ENCODE measurements at regions not wholly inside any gene's neighbourhood (a gene's known extent, or its start where the extent isn't known, plus 50 kb on each side); places are given as distances from the start of the nearest gene placed in this dataset.

DNA sequence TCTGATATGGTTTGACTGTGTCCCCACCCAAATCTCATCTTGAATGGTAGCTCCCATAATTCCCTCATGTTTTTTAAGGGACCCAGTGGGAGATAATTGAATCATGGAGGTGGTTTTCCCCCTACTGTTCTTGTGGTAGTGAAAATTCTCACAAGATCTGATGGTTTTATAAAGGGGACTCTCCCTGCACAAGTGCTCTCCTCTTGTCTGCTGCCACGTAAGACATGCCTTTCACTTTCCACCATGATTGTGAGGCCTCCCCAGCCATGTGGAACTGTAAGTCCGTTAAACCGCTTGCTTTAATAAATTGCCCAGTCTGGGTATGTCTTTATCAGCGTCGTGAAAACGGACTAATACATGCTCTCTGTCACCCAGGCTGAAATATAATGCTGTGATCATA, 200.9 kb upstream of the SLIT2 start:
- TF ChIP-seq POLR2AphosphoS5 (IDR thresholded peaks at IDR 0.05) = no peak
- WGBS, 2 donors (ENCODE audit: low coverage in 1 of 2) = 96 to 100% methylated on average over 3 to 6 of the region's 6 CpGs

DNA sequence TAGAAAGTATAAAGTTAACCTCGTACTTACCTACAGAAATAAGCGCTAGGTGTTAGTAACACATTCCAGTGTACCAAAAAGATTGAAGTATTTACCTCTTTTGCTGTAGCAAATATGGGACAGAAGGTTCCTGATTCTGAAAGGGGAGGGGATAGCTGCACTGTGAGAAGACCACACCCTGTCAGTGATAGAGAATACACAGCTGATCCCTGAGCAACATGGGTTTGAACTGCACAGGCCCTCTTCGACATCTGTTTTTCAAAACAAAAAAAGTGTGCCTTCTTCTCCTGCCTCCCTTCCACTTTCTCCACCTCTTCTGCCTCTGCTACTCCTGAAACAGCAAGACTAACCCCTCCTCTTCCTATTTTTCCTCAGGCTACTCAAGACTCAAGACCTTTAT, 201.8 kb upstream of the SLIT2 start:
- no peaks in the 10 kb centered on the region for H3K9me3 ChIP-seq
- WGBS, 2 donors (ENCODE audit: low coverage in 1 of 2) = 33 to 46% methylated on average over 3 of the region's 3 CpGs
- no peak for ATAC-seq
- TF ChIP-seq POLR2A (IDR thresholded peaks at IDR 0.05) (no peak), POLR2AphosphoS5 (IDR thresholded peaks at IDR 0.05) (no peak), EP300 (IDR thresholded peaks at IDR 0.05) (no peak)
- TF ChIP-seq, protein P1, sequence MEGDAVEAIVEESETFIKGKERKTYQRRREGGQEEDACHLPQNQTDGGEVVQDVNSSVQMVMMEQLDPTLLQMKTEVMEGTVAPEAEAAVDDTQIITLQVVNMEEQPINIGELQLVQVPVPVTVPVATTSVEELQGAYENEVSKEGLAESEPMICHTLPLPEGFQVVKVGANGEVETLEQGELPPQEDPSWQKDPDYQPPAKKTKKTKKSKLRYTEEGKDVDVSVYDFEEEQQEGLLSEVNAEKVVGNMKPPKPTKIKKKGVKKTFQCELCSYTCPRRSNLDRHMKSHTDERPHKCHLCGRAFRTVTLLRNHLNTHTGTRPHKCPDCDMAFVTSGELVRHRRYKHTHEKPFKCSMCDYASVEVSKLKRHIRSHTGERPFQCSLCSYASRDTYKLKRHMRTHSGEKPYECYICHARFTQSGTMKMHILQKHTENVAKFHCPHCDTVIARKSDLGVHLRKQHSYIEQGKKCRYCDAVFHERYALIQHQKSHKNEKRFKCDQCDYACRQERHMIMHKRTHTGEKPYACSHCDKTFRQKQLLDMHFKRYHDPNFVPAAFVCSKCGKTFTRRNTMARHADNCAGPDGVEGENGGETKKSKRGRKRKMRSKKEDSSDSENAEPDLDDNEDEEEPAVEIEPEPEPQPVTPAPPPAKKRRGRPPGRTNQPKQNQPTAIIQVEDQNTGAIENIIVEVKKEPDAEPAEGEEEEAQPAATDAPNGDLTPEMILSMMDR (IDR thresholded peaks at IDR 0.05) = no peak
- H3K4me3 ChIP-seq = no peak overlapping the region
- no peak overlapping the region for H3K27ac ChIP-seq
- no peaks in the 10 kb centered on the region for H3K36me3 ChIP-seq
- no peaks in the 10 kb centered on the region for H3K27me3 ChIP-seq
- peaks cover 0 to 8% (median 0%) of the 10 kb centered on the region in 3 donors for H3K4me1 ChIP-seq

More for the DNA sequence above, 200.9 kb upstream of the SLIT2 start:
- H3K4me3 ChIP-seq = no peak overlapping the region
- no peaks in the 10 kb centered on the region for H3K27me3 ChIP-seq
- H3K36me3 ChIP-seq = no peaks in the 10 kb centered on the region
- H3K9me3 ChIP-seq = no peaks in the 10 kb centered on the region
- no peak overlapping the region for H3K27ac ChIP-seq
- no peak for ATAC-seq
- peaks cover 0 to 8% (median 0%) of the 10 kb centered on the region in 3 donors for H3K4me1 ChIP-seq

DNA sequence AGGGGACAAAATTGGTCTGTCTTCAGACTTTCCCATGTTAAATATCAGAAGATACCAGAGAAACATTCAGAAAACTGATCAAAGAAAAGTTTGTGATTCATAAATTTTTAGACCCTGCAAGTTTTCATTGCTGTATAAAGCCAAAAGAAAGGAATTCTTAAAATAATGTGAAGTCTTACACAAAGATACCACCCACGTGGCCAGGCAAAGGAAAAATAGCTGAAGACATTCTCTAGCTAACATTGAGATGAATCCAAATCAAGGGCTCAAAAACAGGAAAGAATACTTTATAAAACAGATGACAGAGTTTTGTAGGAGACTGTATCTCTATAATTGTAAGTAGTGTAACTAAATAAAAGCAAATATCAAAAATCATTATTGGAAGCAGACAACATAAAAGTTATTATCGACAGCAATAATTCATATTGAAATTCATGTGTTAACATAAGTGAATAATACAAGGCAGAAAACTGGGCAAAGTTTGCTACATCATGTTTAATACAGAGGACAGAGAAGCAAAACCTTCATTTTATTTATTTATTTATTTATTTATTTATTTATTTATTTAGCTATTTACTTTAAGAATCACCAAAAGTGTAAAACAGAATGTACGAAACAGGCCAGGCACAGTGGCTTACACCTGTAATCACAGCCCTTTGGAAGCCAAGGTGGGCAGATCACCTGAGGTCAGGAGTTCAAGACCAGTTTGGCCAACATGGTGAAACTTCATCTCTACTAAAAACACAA, 204.6 kb upstream of the SLIT2 start:
- TF ChIP-seq EP300 (IDR thresholded peaks at IDR 0.05) (no peak), POLR2A (IDR thresholded peaks at IDR 0.05) (no peak), POLR2AphosphoS5 (IDR thresholded peaks at IDR 0.05) (no peak)
- TF ChIP-seq, protein P1 (IDR thresholded peaks at IDR 0.05) = no peak
- no peaks in the 10 kb centered on the region for H3K27me3 ChIP-seq
- no peak overlapping the region for H3K27ac ChIP-seq
- no peak for ATAC-seq
- peaks cover 0 to 16% (median 0%) of the 10 kb centered on the region in 3 donors for H3K4me1 ChIP-seq
- 72 to 83% methylated on average over 3 of the region's 3 CpGs for WGBS, 2 donors (ENCODE audit: low coverage in 1 of 2)
- no peaks in the 10 kb centered on the region for H3K9me3 ChIP-seq
- no peaks in the 10 kb centered on the region for H3K36me3 ChIP-seq
- H3K4me3 ChIP-seq = no peak overlapping the region

DNA sequence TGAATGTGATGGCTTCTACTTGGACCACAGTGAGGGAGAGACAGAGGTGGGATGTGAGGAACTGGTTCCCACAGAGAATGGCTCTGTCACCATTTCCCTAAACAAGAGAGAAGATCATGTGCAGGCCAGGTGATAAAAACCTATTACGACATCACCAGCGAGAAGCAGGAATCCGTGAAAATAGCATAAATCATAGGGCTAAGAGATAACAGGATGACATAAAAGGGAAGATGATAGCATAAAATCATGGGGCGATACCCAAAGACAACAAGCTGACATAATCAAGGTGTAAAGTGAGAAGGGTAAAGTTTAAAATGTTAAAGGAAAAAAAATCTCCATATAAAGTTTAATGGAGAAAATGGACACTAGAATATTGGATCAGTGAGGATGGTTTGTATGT, 205.5 kb upstream of the SLIT2 start:
- no peaks in the 10 kb centered on the region for H3K36me3 ChIP-seq
- H3K9me3 ChIP-seq = no peaks in the 10 kb centered on the region
- TF ChIP-seq POLR2A (IDR thresholded peaks at IDR 0.05) (no peak), POLR2AphosphoS5 (IDR thresholded peaks at IDR 0.05) (no peak), EP300 (IDR thresholded peaks at IDR 0.05) (no peak)
- TF ChIP-seq, protein P1 (IDR thresholded peaks at IDR 0.05) = no peak
- no peak overlapping the region for H3K27ac ChIP-seq
- no peak for ATAC-seq
- H3K4me3 ChIP-seq = no peak overlapping the region
- WGBS, 2 donors (ENCODE audit: low coverage in 1 of 2) = 60 to 89% methylated on average over 1 to 4 of the region's 4 CpGs
- H3K4me1 ChIP-seq = peaks cover 0 to 16% (median 0%) of the 10 kb centered on the region in 3 donors
- no peaks in the 10 kb centered on the region for H3K27me3 ChIP-seq

- Histone ChIP-seq H3K4me1 (peaks cover 0 to 16% (median 0%) of the 10 kb centered on the region in 3 donors), H3K27me3 (no peaks in the 10 kb centered on the region), H3K4me3 (no peak overlapping the region), H3K27ac (no peak overlapping the region), H3K36me3 (no peaks in the 10 kb centered on the region), H3K9me3 (no peaks in the 10 kb centered on the region)
- TF ChIP-seq POLR2A (IDR thresholded peaks at IDR 0.05) (no peak), EP300 (IDR thresholded peaks at IDR 0.05) (no peak), POLR2AphosphoS5 (IDR thresholded peaks at IDR 0.05) (no peak)
- TF ChIP-seq, protein P1 (IDR thresholded peaks at IDR 0.05) = no peak
- 84 to 89% methylated on average over 3 of the region's 3 CpGs for WGBS, 2 donors (ENCODE audit: low coverage in 1 of 2)
- ATAC-seq = no peak
Measured at GRCh38 chr4:20044966-20045365, 206.7 kb upstream of the SLIT2 start.
